ENCODE measurements at regions not wholly inside any gene's neighbourhood (a gene's known extent, or its start where the extent isn't known, plus 50 kb on each side); places are given as distances from the start of the nearest gene placed in this dataset.

GRCh38 chr4:41448934-41449333 lies 89.0 kb upstream of the LIMCH1 start:
- TF ChIP-seq CTCF (IDR thresholded peaks at IDR 0.05; ENCODE audit: borderline replicate concordance, extremely low read depth, insufficient read depth): no peak
- intact Hi-C loops (cut with DNase I): no loop called here
- DNase-seq (no peak), FAIRE-seq (no peak)
- Histone ChIP-seq H3K27ac (ENCODE audit: low read depth in 2 of 2, low read length in 2 of 2) (no peak overlapping the region), H3K36me3 (ENCODE audit: control insufficient read depth in 2 of 3, insufficient read depth in 3 of 3, low read length in 3 of 3) (no peaks in the 10 kb centered on the region), H3K9ac (ENCODE audit: low read length in 3 of 3) (no peak overlapping the region), H3K27me3 (ENCODE audit: control insufficient read depth, insufficient read depth, low read length) (no peaks in the 10 kb centered on the region), H3K4me1 (ENCODE audit: control insufficient read depth in 2 of 3, insufficient read depth in 2 of 3, low read depth in 1 of 3, low read length in 3 of 3) (peaks cover 0 to 7% (median 3%) of the 10 kb centered on the region in 3 donors), H3K4me3 (ENCODE audit: low read length in 3 of 3) (no peak overlapping the region), H3K9me3 (ENCODE audit: control insufficient read depth in 2 of 3, insufficient read depth in 1 of 3, low read length in 3 of 3) (no peaks in the 10 kb centered on the region)

GRCh38 chr4:41451961-41452360 lies 86.0 kb upstream of the LIMCH1 start:
- no peaks in the 10 kb centered on the region for H3K27me3 ChIP-seq (ENCODE audit: control insufficient read depth, insufficient read depth, low read length)
- DNase-seq (no peak), FAIRE-seq (no peak)
- no peak overlapping the region for H3K27ac ChIP-seq (ENCODE audit: low read depth in 2 of 2, low read length in 2 of 2)
- no peak overlapping the region for H3K4me3 ChIP-seq (ENCODE audit: low read length in 3 of 3)
- no peaks in the 10 kb centered on the region for H3K9me3 ChIP-seq (ENCODE audit: control insufficient read depth in 2 of 3, insufficient read depth in 1 of 3, low read length in 3 of 3)
- H3K9ac ChIP-seq (ENCODE audit: low read length in 3 of 3): no peak overlapping the region
- TF ChIP-seq CTCF (IDR thresholded peaks at IDR 0.05; ENCODE audit: borderline replicate concordance, extremely low read depth, insufficient read depth): no peak
- intact Hi-C loops (cut with DNase I): no loop called here
- no peaks in the 10 kb centered on the region for H3K36me3 ChIP-seq (ENCODE audit: control insufficient read depth in 2 of 3, insufficient read depth in 3 of 3, low read length in 3 of 3)
- peaks cover 0 to 9% (median 0%) of the 10 kb centered on the region in 3 donors for H3K4me1 ChIP-seq (ENCODE audit: control insufficient read depth in 2 of 3, insufficient read depth in 2 of 3, low read depth in 1 of 3, low read length in 3 of 3)

- Histone ChIP-seq H3K27me3 (ENCODE audit: control insufficient read depth, insufficient read depth, low read length) (no peaks in the 10 kb centered on the region), H3K9me3 (ENCODE audit: control insufficient read depth in 2 of 3, insufficient read depth in 1 of 3, low read length in 3 of 3) (no peaks in the 10 kb centered on the region), H3K4me3 (ENCODE audit: low read length in 3 of 3) (no peak overlapping the region), H3K27ac (ENCODE audit: low read depth in 2 of 2, low read length in 2 of 2) (no peak overlapping the region), H3K36me3 (ENCODE audit: control insufficient read depth in 2 of 3, insufficient read depth in 3 of 3, low read length in 3 of 3) (no peaks in the 10 kb centered on the region), H3K4me1 (ENCODE audit: control insufficient read depth in 2 of 3, insufficient read depth in 2 of 3, low read depth in 1 of 3, low read length in 3 of 3) (peaks cover 0 to 9% (median under 1%) of the 10 kb centered on the region in 3 donors), H3K9ac (ENCODE audit: low read length in 3 of 3) (no peak overlapping the region)
- DNase-seq: no peak
- intact Hi-C loops (cut with DNase I): no loop called here
- TF ChIP-seq CTCF (IDR thresholded peaks at IDR 0.05; ENCODE audit: borderline replicate concordance, extremely low read depth, insufficient read depth): no peak
- FAIRE-seq: no peak
These were observed 85.3 kb upstream of the LIMCH1 start for GRCh38 chr4:41452484-41453225.

Data from kidney (tissue), 13 donors.